Pancreas (tissue), 10 donors: ENCODE measurements at regions not wholly inside any gene's neighbourhood (a gene's known extent, or its start where the extent isn't known, plus 50 kb on each side); places are given as distances from the start of the nearest gene placed in this dataset.

Experiments used
- ATAC-seq, 4 donors: fragments of 200-7000 bp; cut with Tn5 transposase; one replicate each; pipeline versions ENCODE4 v1.8.0 to v1.9.1; 2020; ENCODE audit warnings: mild to moderate bottlenecking in 4 of 4, moderate library complexity in 4 of 4
- DNase-seq, 6 donors: peaks; one replicate each; pipeline ENCODE4 v3.0.0-alpha.2; 2020
- FAIRE-seq: peaks from 2 replicates; lab custom pipeline; 2012; peaks lifted over from hg19 to GRCh38; lab: Jason Lieb, UNC
- H3K27ac ChIP-seq, 4 donors: fragments of 200-600 bp; sonication (generic); 1 replicate in 3 of 4; 2 replicates in 1 of 4; pipeline versions ENCODE4 v1.5.0 to v1.8.0; 2020
- H3K27me3 ChIP-seq, 4 donors: fragments of 200-600 bp; one replicate each; pipeline ENCODE4 v1.8.0; 2021
- H3K36me3 ChIP-seq, 3 donors: fragments of 200-600 bp; sonication (generic) in 1 of 3; one replicate each; pipeline versions ENCODE4 v1.5.0 to v1.8.0; 2020 to 2021
- H3K4me1 ChIP-seq, 3 donors: fragments of 200-600 bp; one replicate each; pipeline ENCODE4 v1.8.0; 2021
- H3K4me3 ChIP-seq, 4 donors: fragments of 200-600 bp; sonication (generic) in 2 of 4; one replicate each; pipeline versions ENCODE4 v1.5.0 to v1.8.0; 2020 to 2021
- H3K9me3 ChIP-seq, 4 donors: fragments of 200-600 bp; one replicate each; pipeline ENCODE4 v1.8.0; 2021
- WGBS, 2 donors: extraction: QIAGEN DNeasy Blood & Tissue Kit; methylation state at CpG; one replicate each; pipeline ENCODE4 v1.1.7; 2013; 5-methylcytosine and 5-hydroxymethylcytosine counted together
- intact Hi-C, 3 donors: fragments of 100-400 bp; cut with DNase I; formaldehyde crosslinking; loops; one replicate each; pipeline versions ENCODE4 v1.11.1 to v1.14.2; 2022
- TF ChIP-seq, protein P1 (sequence below), 4 donors: fragments of 200-600 bp; sonication (generic) in 3 of 4; IDR thresholded peaks; one replicate each; pipeline versions ENCODE4 v1.5.0 to v1.8.0; 2021; ENCODE audit warnings: antibody characterized with exemption in 4 of 4
- donor health status: healthy with polysubstance abuse.
- donor health status: DM: no; HTN: no; CAD: no; lungs with moderate emphysema.
- donor health status: DM: no; HTN: no; CAD: no.
- donor health status: control.
- donor health status: control.
- donor health status: Bipolar disorder and iron deficiency.
- donor health status: DM: yes; HTN: yes; CAD: no.
- donor health status: DM: no; HTN: no; CAD: no.
- donor health status: DM: no; HTN: no; CAD: no.
- donor health status: DM: yes; HTN: yes; CAD: no.

GRCh38 chr2:57296795-57297517, 749.6 kb upstream of the VRK2 start:
- TF ChIP-seq, protein P1, sequence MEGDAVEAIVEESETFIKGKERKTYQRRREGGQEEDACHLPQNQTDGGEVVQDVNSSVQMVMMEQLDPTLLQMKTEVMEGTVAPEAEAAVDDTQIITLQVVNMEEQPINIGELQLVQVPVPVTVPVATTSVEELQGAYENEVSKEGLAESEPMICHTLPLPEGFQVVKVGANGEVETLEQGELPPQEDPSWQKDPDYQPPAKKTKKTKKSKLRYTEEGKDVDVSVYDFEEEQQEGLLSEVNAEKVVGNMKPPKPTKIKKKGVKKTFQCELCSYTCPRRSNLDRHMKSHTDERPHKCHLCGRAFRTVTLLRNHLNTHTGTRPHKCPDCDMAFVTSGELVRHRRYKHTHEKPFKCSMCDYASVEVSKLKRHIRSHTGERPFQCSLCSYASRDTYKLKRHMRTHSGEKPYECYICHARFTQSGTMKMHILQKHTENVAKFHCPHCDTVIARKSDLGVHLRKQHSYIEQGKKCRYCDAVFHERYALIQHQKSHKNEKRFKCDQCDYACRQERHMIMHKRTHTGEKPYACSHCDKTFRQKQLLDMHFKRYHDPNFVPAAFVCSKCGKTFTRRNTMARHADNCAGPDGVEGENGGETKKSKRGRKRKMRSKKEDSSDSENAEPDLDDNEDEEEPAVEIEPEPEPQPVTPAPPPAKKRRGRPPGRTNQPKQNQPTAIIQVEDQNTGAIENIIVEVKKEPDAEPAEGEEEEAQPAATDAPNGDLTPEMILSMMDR (IDR thresholded peaks at IDR 0.05) = no peak
- ATAC-seq (no peak), FAIRE-seq (no peak), DNase-seq (no peak)
- intact Hi-C loops = no loop called here
- 94 to 95% methylated on average over 2 of the region's 2 CpGs for WGBS, 2 donors
- no peaks in the 10 kb centered on the region for H3K9me3 ChIP-seq
- no peaks in the 10 kb centered on the region for H3K4me1 ChIP-seq
- no peaks in the 10 kb centered on the region for H3K36me3 ChIP-seq
- no peaks in the 10 kb centered on the region for H3K27me3 ChIP-seq
- no peak overlapping the region for H3K27ac ChIP-seq
- no peak overlapping the region for H3K4me3 ChIP-seq

DNA sequence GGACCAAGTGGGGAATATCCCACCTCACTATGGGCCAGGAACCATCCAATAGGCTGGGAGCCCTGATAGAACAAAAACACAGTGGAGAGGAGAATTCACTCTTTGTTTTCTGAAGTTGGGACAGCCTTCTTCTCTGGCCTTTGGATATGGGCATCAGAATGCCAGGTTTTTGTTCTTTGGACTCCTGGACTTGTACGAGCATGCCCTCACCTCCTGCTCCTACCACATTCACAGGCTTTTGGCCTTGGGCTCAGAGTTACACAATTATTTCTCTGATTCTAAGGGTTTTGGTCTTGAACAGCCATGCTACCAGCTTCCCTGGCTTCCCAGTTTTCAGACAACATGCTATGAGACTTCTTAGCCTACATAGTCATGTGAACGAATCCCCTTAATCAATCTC, 732.9 kb upstream of the VRK2 start:
- no peak for FAIRE-seq

DNA sequence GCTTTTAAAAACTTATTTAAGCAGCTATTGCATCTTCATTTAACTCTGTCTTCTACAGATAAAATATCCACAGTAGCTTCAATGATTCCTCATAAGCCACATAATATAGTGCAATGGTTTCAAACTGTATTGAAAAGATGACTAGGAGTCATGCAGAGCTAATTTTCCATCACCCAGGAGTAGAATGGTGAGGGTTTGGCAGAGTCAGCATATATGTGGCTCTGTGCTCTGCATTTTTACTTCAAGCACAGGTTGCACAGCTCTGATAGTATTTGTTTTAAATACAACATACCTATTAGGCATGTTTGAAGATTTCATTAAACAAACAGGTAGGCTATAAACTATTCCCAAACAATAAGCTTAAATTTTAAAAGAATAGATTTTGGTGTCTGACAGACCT, 731.9 kb upstream of the VRK2 start:
- ATAC-seq (no peak), FAIRE-seq (no peak), DNase-seq (no peak)
- intact Hi-C loops = no loop called here
- H3K4me3 ChIP-seq = no peak overlapping the region
- no peak overlapping the region for H3K27ac ChIP-seq
- no peaks in the 10 kb centered on the region for H3K9me3 ChIP-seq
- no peaks in the 10 kb centered on the region for H3K27me3 ChIP-seq
- no peaks in the 10 kb centered on the region for H3K36me3 ChIP-seq
- H3K4me1 ChIP-seq = no peaks in the 10 kb centered on the region
- TF ChIP-seq, protein P1 (IDR thresholded peaks at IDR 0.05) = no peak

More for the DNA sequence above, 732.9 kb upstream of the VRK2 start:
- DNase-seq = no peak
- TF ChIP-seq, protein P1 (IDR thresholded peaks at IDR 0.05) = no peak
- H3K27me3 ChIP-seq = no peaks in the 10 kb centered on the region
- no peak overlapping the region for H3K4me3 ChIP-seq
- WGBS, 2 donors = 84 to 88% methylated on average over 2 of the region's 2 CpGs
- H3K27ac ChIP-seq = no peak overlapping the region
- H3K4me1 ChIP-seq = no peaks in the 10 kb centered on the region
- no peaks in the 10 kb centered on the region for H3K36me3 ChIP-seq
- H3K9me3 ChIP-seq = no peaks in the 10 kb centered on the region
- intact Hi-C loops = no loop called here
- ATAC-seq = no peak

GRCh38 chr2:57330447-57330846, 716.2 kb upstream of the VRK2 start:
- no peak overlapping the region for H3K27ac ChIP-seq
- no peaks in the 10 kb centered on the region for H3K36me3 ChIP-seq
- H3K4me1 ChIP-seq = no peaks in the 10 kb centered on the region
- DNase-seq (no peak), ATAC-seq (no peak), FAIRE-seq (no peak)
- intact Hi-C loops = no loop called here
- TF ChIP-seq, protein P1 (IDR thresholded peaks at IDR 0.05) = no peak
- H3K27me3 ChIP-seq = no peaks in the 10 kb centered on the region
- H3K4me3 ChIP-seq = no peak overlapping the region
- no peaks in the 10 kb centered on the region for H3K9me3 ChIP-seq
- WGBS, 2 donors = 24 to 32% methylated on average over 2 of the region's 2 CpGs

DNA sequence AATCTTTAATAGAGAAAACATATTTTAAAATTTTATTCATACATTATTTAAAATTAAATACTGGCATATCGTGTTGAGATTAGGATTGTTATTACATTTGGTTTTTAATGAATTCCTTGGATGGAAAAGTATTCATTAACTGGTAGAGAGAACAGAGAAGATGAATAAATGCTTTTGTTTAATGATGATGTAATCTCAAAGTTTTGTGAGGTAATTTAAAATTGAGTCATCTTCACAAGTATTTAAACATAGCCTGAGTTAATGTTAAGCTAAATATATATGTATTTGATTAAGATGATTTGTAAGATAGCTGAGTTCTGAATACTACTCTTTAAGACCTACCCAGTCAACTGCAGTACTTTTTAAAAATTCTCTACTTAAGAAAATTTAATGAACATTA, 713.4 kb upstream of the VRK2 start:
- H3K9me3 ChIP-seq = no peaks in the 10 kb centered on the region
- no peak overlapping the region for H3K4me3 ChIP-seq
- intact Hi-C loops = no loop called here
- H3K27ac ChIP-seq = no peak overlapping the region
- H3K27me3 ChIP-seq = no peaks in the 10 kb centered on the region
- ATAC-seq = no peak
- no peak for FAIRE-seq
- TF ChIP-seq, protein P1 (IDR thresholded peaks at IDR 0.05) = no peak
- H3K36me3 ChIP-seq = no peaks in the 10 kb centered on the region
- DNase-seq = no peak
- 79 to 89% methylated on average over 1 of the region's 1 CpG for WGBS, 2 donors
- no peaks in the 10 kb centered on the region for H3K4me1 ChIP-seq
